ENCODE measurements at regions not wholly inside any gene's neighbourhood (a gene's known extent, or its start where the extent isn't known, plus 50 kb on each side); places are given as distances from the start of the nearest gene placed in this dataset.
"Not testable (repeated sequence)": the region's sequence is repeated elsewhere in the genome, so short reads cannot be mapped to it uniquely, and the experiment has no call there.

- Histone ChIP-seq H3K9me3 (ENCODE audit: insufficient read depth, low read depth, low read length) (no peaks in the 10 kb centered on the region), H3K4me1 (ENCODE audit: insufficient read depth, low read length) (peaks cover 8% of the 10 kb centered on the region; the same call in 1 of the 2 replicates), H3K36me3 (ENCODE audit: insufficient read depth, low read depth, low read length) (no peaks in the 10 kb centered on the region), H3K4me3 (ENCODE audit: low read length) (no peak overlapping the region), H3K27ac (ENCODE audit: low read length) (no peak overlapping the region), H3K27me3 (ENCODE audit: insufficient read depth, low read length) (no peaks in the 10 kb centered on the region), H3K9ac (ENCODE audit: low read depth, low read length) (no peak overlapping the region)
Measured at GRCh38 chrX:13492286-13492685, 77.1 kb upstream of the EGFL6 start.

- Histone ChIP-seq H3K9me3 (ENCODE audit: insufficient read depth, low read depth, low read length) (no peaks in the 10 kb centered on the region), H3K36me3 (ENCODE audit: insufficient read depth, low read depth, low read length) (no peaks in the 10 kb centered on the region), H3K4me3 (ENCODE audit: low read length) (no peak overlapping the region), H3K4me1 (ENCODE audit: insufficient read depth, low read length) (peaks cover 8% of the 10 kb centered on the region; the same call in 1 of the 2 replicates), H3K9ac (ENCODE audit: low read depth, low read length) (no peak overlapping the region), H3K27me3 (ENCODE audit: insufficient read depth, low read length) (no peaks in the 10 kb centered on the region), H3K27ac (ENCODE audit: low read length) (no peak overlapping the region)
Measured at GRCh38 chrX:13491061-13491460, 78.3 kb upstream of the EGFL6 start.

- H3K27me3 ChIP-seq (ENCODE audit: insufficient read depth, low read length): no peaks in the 10 kb centered on the region
- no peaks in the 10 kb centered on the region for H3K36me3 ChIP-seq (ENCODE audit: insufficient read depth, low read depth, low read length)
- H3K4me1 ChIP-seq (ENCODE audit: insufficient read depth, low read length): peaks cover 8% of the 10 kb centered on the region; the same call in 1 of the 2 replicates
- H3K9me3 ChIP-seq (ENCODE audit: insufficient read depth, low read depth, low read length): no peaks in the 10 kb centered on the region
- no peak overlapping the region for H3K27ac ChIP-seq (ENCODE audit: low read length)
- no peak overlapping the region for H3K9ac ChIP-seq (ENCODE audit: low read depth, low read length)
- H3K4me3 ChIP-seq (ENCODE audit: low read length): no peak overlapping the region
Measured at GRCh38 chrX:13489454-13489853, 79.9 kb upstream of the EGFL6 start.

- H3K36me3 ChIP-seq (ENCODE audit: insufficient read depth, low read depth, low read length): no peaks in the 10 kb centered on the region
- H3K9me3 ChIP-seq (ENCODE audit: insufficient read depth, low read depth, low read length): no peaks in the 10 kb centered on the region
- peak overlapping the region; percentile 73; the same call in 1 of the 2 replicates for H3K9ac ChIP-seq (ENCODE audit: low read depth, low read length)
- peak overlapping the region; percentile 64 for H3K27ac ChIP-seq (ENCODE audit: low read length)
- H3K4me1 ChIP-seq (ENCODE audit: insufficient read depth, low read length): peaks cover 8% of the 10 kb centered on the region; the same call in 1 of the 2 replicates
- H3K4me3 ChIP-seq (ENCODE audit: low read length): no peak overlapping the region
- no peaks in the 10 kb centered on the region for H3K27me3 ChIP-seq (ENCODE audit: insufficient read depth, low read length)
Measured at GRCh38 chrX:13487731-13488505, 81.5 kb upstream of the EGFL6 start.

- no peak overlapping the region for H3K27ac ChIP-seq (ENCODE audit: low read length)
- H3K27me3 ChIP-seq (ENCODE audit: insufficient read depth, low read length): no peaks in the 10 kb centered on the region
- H3K9ac ChIP-seq (ENCODE audit: low read depth, low read length): no peak overlapping the region
- no peak overlapping the region for H3K4me3 ChIP-seq (ENCODE audit: low read length)
- peaks cover 8% of the 10 kb centered on the region; the same call in 1 of the 2 replicates for H3K4me1 ChIP-seq (ENCODE audit: insufficient read depth, low read length)
- H3K36me3 ChIP-seq (ENCODE audit: insufficient read depth, low read depth, low read length): no peaks in the 10 kb centered on the region
- no peaks in the 10 kb centered on the region for H3K9me3 ChIP-seq (ENCODE audit: insufficient read depth, low read depth, low read length)
Measured at GRCh38 chrX:13485167-13485566, 84.2 kb upstream of the EGFL6 start.

GRCh38 chrX:13483773-13484172 is 85.6 kb upstream of the EGFL6 start:
- Histone ChIP-seq H3K9me3 (ENCODE audit: insufficient read depth, low read depth, low read length) (no peaks in the 10 kb centered on the region), H3K27ac (ENCODE audit: low read length) (no peak overlapping the region), H3K36me3 (ENCODE audit: insufficient read depth, low read depth, low read length) (no peaks in the 10 kb centered on the region), H3K9ac (ENCODE audit: low read depth, low read length) (no peak overlapping the region), H3K4me1 (ENCODE audit: insufficient read depth, low read length) (peaks cover 8% of the 10 kb centered on the region; the same call in 1 of the 2 replicates), H3K4me3 (ENCODE audit: low read length) (no peak overlapping the region), H3K27me3 (ENCODE audit: insufficient read depth, low read length) (no peaks in the 10 kb centered on the region)

- H3K4me1 ChIP-seq (ENCODE audit: insufficient read depth, low read length): peaks cover 6% of the 10 kb centered on the region; the same call in 1 of the 2 replicates
- H3K4me3 ChIP-seq (ENCODE audit: low read length): no peak overlapping the region
- no peaks in the 10 kb centered on the region for H3K27me3 ChIP-seq (ENCODE audit: insufficient read depth, low read length)
- H3K36me3 ChIP-seq (ENCODE audit: insufficient read depth, low read depth, low read length): no peaks in the 10 kb centered on the region
- H3K27ac ChIP-seq (ENCODE audit: low read length): no peak overlapping the region
- H3K9me3 ChIP-seq (ENCODE audit: insufficient read depth, low read depth, low read length): no peaks in the 10 kb centered on the region
- H3K9ac ChIP-seq (ENCODE audit: low read depth, low read length): no peak overlapping the region
Measured at GRCh38 chrX:13482746-13483541, 86.5 kb upstream of the EGFL6 start.

GRCh38 chrX:13480780-13481179 is 88.6 kb upstream of the EGFL6 start:
- H3K9ac ChIP-seq (ENCODE audit: low read depth, low read length); H3K4me3 ChIP-seq (ENCODE audit: low read length); H3K9me3 ChIP-seq (ENCODE audit: insufficient read depth, low read depth, low read length); H3K36me3 ChIP-seq (ENCODE audit: insufficient read depth, low read depth, low read length); H3K27me3 ChIP-seq (ENCODE audit: insufficient read depth, low read length); H3K4me1 ChIP-seq (ENCODE audit: insufficient read depth, low read length); H3K27ac ChIP-seq (ENCODE audit: low read length): not testable (repeated sequence)

GRCh38 chrX:13479452-13479813 is 90.0 kb upstream of the EGFL6 start:
- Histone ChIP-seq H3K27me3 (ENCODE audit: insufficient read depth, low read length) (no peaks in the 10 kb centered on the region), H3K4me1 (ENCODE audit: insufficient read depth, low read length) (no peaks in the 10 kb centered on the region), H3K36me3 (ENCODE audit: insufficient read depth, low read depth, low read length) (no peaks in the 10 kb centered on the region), H3K27ac (ENCODE audit: low read length) (no peak overlapping the region), H3K9me3 (ENCODE audit: insufficient read depth, low read depth, low read length) (no peaks in the 10 kb centered on the region), H3K9ac (ENCODE audit: low read depth, low read length) (no peak overlapping the region), H3K4me3 (ENCODE audit: low read length) (no peak overlapping the region)

GRCh38 chrX:13478740-13479451 is 90.5 kb upstream of the EGFL6 start:
- H3K36me3 ChIP-seq (ENCODE audit: insufficient read depth, low read depth, low read length): no peaks in the 10 kb centered on the region
- no peaks in the 10 kb centered on the region for H3K4me1 ChIP-seq (ENCODE audit: insufficient read depth, low read length)
- H3K27me3 ChIP-seq (ENCODE audit: insufficient read depth, low read length): no peaks in the 10 kb centered on the region
- no peak overlapping the region for H3K9ac ChIP-seq (ENCODE audit: low read depth, low read length)
- no peak overlapping the region for H3K27ac ChIP-seq (ENCODE audit: low read length)
- H3K9me3 ChIP-seq (ENCODE audit: insufficient read depth, low read depth, low read length): no peaks in the 10 kb centered on the region
- no peak overlapping the region for H3K4me3 ChIP-seq (ENCODE audit: low read length)

GRCh38 chrX:13476384-13476783 is 93.0 kb upstream of the EGFL6 start:
- Histone ChIP-seq H3K36me3 (ENCODE audit: insufficient read depth, low read depth, low read length) (no peaks in the 10 kb centered on the region), H3K27me3 (ENCODE audit: insufficient read depth, low read length) (no peaks in the 10 kb centered on the region), H3K9me3 (ENCODE audit: insufficient read depth, low read depth, low read length) (no peaks in the 10 kb centered on the region), H3K9ac (ENCODE audit: low read depth, low read length) (no peak overlapping the region), H3K4me1 (ENCODE audit: insufficient read depth, low read length) (no peaks in the 10 kb centered on the region), H3K4me3 (ENCODE audit: low read length) (no peak overlapping the region), H3K27ac (ENCODE audit: low read length) (no peak overlapping the region)

All from iPS-20b (cell line).